SK-N-MC (cell line): ENCODE measurements at regions not wholly inside any gene's neighbourhood (a gene's known extent, or its start where the extent isn't known, plus 50 kb on each side); places are given as distances from the start of the nearest gene placed in this dataset.

ENCODE experiments used
- DNase-seq: peaks from one replicate; pipeline ENCODE4 v3.0.0-alpha.2; 2011; ENCODE audit warnings: low read depth, low spot score
- H3K27ac ChIP-seq: fragments of 200-600 bp; sonication (generic); 2 replicates; pipeline ENCODE4 v1.5.1; 2016; ENCODE audit warnings: mixed run types
- H3K36me3 ChIP-seq: fragments of 200-600 bp; sonication (generic); 2 replicates; pipeline ENCODE4 v1.6.1; 2017; ENCODE audit warnings: antibody characterized with exemption, low read length, mixed read lengths; ENCODE audit not compliant: insufficient read depth
- H3K4me3 ChIP-seq: fragments of 200-600 bp; sonication (generic); 2 replicates; pipeline ENCODE4 v1.5.1; 2016
- H3K9ac ChIP-seq: fragments of 200-600 bp; sonication (generic); 2 replicates; pipeline ENCODE4 v1.8.0; 2017; ENCODE audit warnings: mixed run types, mixed read lengths; ENCODE audit not compliant: insufficient read length
- H3K9me3 ChIP-seq: fragments of 200-600 bp; sonication (generic); 2 replicates; pipeline ENCODE4 v1.6.1; 2017; ENCODE audit warnings: low read depth, mild to moderate bottlenecking, antibody characterized with exemption, low read length, moderate library complexity, mixed read lengths
- EZH2 ChIP-seq: fragments of 200-600 bp; sonication (generic); IDR thresholded peaks from one replicate; pipeline ENCODE4 v1.6.1; 2017; ENCODE audit warnings: antibody characterized with exemption
- FOXP2 ChIP-seq: optimal IDR thresholded peaks from 2 replicates; pipeline ENCODE3; 2011; ENCODE audit warnings: mild to moderate bottlenecking, moderate library complexity; ENCODE audit not compliant: insufficient read depth; ENCODE audit errors: extremely low read length, control extremely low read depth
- POLR2AphosphoS5 ChIP-seq: IDR thresholded peaks from 2 replicates; pipeline ENCODE4 v1.6.1; 2012; ENCODE audit warnings: mild to moderate bottlenecking, low read depth, low read length, borderline replicate concordance

DNA sequence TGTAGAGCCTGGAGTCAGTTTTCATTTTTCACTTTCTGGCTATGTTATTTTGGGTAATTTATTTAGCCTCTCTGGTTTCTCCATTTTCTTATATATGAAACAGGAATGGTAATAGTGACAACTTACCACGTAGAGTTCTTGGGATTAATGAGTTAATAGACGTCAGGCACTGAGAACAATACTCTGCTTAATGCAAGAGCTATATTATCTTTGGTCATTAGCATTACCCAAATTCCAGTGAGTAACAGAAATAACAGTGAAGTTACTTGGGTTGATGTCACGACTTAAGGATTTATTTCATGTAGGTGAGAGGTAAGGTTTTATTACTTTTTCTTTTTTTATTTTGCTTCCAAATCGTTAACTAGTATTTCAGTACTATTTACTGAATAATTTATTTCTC, 601.0 kb upstream of the GCFC2 start:
- Histone ChIP-seq H3K36me3 (no peaks in the 10 kb centered on the region), H3K9ac (no peak overlapping the region), H3K9me3 (no peaks in the 10 kb centered on the region), H3K4me3 (no peak overlapping the region), H3K27ac (no peak overlapping the region)
- TF ChIP-seq FOXP2 (no peak), POLR2AphosphoS5 (no peak), EZH2 (no peak)
- no peak for DNase-seq

DNA sequence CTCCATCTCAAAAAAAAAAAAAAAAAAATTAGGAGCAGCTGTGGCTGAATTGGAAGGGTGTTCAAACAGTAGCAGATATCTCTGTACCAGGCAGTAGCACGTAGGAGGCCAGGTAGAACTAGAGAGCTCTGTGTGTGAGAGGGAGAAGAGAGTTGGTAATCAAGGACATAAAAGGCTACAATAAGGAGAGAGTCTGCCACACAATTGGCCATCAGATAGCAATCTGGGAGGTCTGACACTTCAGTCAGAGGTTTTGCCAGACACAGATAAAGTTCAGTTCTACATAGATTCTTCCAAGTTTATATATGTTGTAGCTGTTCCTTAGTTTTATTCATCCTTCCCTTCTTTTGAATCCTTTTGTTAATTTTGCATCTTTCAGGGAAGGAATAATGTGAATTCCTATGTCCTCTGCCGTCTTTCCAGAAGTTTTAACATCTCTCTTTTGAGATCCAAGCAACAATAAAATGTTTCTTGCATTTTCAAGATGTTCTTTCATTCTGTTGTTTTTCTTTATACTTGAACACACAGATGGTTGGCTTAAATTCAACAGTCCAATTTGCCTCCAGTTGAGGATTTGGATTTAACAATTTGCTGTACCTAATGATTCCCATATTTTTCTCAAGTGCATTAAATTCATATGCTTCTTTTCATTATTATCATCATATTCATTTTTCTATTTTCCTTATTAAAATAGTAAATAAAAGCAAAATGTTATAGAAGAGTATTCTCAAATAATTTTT, 600.3 kb upstream of the GCFC2 start:
- TF ChIP-seq FOXP2 (no peak), POLR2AphosphoS5 (no peak), EZH2 (no peak)

DNA sequence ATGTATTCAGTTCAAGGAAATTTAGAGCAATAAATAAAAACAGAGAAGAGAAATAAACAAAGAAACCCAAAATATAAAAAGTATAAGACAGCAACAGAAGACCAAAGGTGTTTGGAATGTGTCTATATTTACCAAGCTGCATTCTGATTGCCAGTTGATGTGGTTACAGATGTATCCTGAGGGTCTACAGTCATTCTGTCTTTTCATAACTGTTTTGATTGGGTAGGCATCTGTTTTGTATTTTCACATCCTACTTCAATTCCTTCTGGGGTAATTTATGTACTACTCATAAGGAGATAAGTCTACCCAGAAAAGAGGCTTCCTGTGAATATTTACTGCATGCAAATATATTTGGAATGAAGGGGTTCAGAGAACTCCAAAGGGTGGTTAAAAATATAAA, 596.8 kb upstream of the GCFC2 start:
- peak; percentile 51 for DNase-seq
- peak overlapping the region; percentile 4; the same call in 1 of the 2 replicates for H3K27ac ChIP-seq
- TF ChIP-seq EZH2: no peak
- peak; percentile 38; the same call in 1 of the 2 replicates for TF ChIP-seq POLR2AphosphoS5
- no peaks in the 10 kb centered on the region for H3K9me3 ChIP-seq
- no peak overlapping the region for H3K9ac ChIP-seq
- H3K36me3 ChIP-seq: no peaks in the 10 kb centered on the region
- H3K4me3 ChIP-seq: 0 out of 2 replicates have a peak overlapping the region, but pooled peaks have one; percentile 31

More for the DNA sequence above, 600.3 kb upstream of the GCFC2 start:
- H3K9me3 ChIP-seq: no peaks in the 10 kb centered on the region
- H3K36me3 ChIP-seq: no peaks in the 10 kb centered on the region
- no peak overlapping the region for H3K9ac ChIP-seq
- no peak for DNase-seq
- H3K27ac ChIP-seq: no peak overlapping the region
- 0 out of 2 replicates have a peak overlapping the region, but pooled peaks have one; percentile 33 for H3K4me3 ChIP-seq

DNA sequence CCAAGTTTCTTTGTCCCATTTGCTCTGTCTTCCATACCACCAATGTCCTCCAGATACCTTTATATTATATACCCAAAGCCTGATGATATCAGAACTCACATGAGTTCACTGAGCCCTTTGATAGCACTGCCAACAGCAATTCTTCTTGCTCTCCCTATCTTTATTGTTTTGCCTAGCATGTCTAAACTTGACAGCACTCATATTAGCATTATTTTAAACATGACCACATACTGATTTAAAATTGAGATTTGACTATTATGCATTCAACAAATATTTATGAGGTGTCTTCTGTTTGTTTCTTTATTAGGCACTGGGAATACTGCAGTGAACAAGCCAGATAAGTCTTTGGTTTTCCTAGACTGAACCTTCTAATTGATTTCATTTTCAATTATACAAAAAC, 587.3 kb upstream of the GCFC2 start:
- H3K27ac ChIP-seq: no peak overlapping the region
- H3K36me3 ChIP-seq: no peaks in the 10 kb centered on the region
- no peak overlapping the region for H3K9ac ChIP-seq
- no peak for TF ChIP-seq FOXP2
- no peak for TF ChIP-seq POLR2AphosphoS5
- TF ChIP-seq EZH2: no peak
- no peak for DNase-seq
- H3K9me3 ChIP-seq: no peaks in the 10 kb centered on the region
- H3K4me3 ChIP-seq: no peak overlapping the region

DNA sequence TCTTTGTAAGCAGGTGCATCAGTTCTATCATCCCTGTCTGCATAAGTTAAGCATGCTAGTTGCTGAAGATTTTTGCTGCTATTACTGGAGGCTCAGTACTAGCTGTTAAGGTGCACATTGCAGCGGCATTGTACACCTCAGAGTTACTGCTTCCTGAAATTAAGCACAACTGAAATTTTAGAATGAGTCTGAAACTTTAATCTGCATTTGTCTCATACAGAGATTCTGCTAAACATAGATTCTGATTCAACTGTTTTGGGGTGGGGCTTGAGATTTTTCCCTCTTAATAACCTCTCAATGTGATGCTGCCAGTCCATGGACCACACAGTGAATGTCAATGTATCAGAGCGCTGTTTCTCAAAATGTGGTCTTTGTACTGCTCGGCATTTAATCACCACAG, 585.7 kb upstream of the GCFC2 start:
- TF ChIP-seq POLR2AphosphoS5 (no peak), EZH2 (no peak), FOXP2 (no peak)
- Histone ChIP-seq H3K9me3 (no peaks in the 10 kb centered on the region), H3K27ac (no peak overlapping the region), H3K36me3 (no peaks in the 10 kb centered on the region), H3K9ac (no peak overlapping the region), H3K4me3 (no peak overlapping the region)
- DNase-seq: no peak

DNA sequence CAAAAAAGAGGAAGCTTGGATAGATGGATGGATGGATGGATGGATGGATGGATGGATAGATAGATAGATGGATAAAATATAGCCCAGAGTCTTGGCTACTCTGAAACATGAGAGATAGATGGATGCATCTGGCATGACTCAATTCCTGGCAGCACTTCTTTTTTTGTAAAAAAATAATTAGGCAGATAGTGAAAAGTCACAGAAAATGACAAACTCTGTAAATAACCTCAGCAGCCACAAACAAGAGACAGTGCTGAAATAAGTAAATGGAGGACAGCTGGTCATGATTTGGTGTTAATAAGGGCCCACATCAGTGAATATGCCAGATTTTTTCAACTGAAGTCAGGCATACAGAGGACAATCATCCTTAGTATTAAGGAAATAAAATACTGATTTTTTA, 585.0 kb upstream of the GCFC2 start:
- no peak for DNase-seq
- H3K9me3 ChIP-seq: no peaks in the 10 kb centered on the region
- H3K36me3 ChIP-seq: no peaks in the 10 kb centered on the region
- no peak for TF ChIP-seq EZH2
- TF ChIP-seq FOXP2: no peak
- no peak for TF ChIP-seq POLR2AphosphoS5
- H3K27ac ChIP-seq: no peak overlapping the region
- H3K4me3 ChIP-seq: no peak overlapping the region
- no peak overlapping the region for H3K9ac ChIP-seq

DNA sequence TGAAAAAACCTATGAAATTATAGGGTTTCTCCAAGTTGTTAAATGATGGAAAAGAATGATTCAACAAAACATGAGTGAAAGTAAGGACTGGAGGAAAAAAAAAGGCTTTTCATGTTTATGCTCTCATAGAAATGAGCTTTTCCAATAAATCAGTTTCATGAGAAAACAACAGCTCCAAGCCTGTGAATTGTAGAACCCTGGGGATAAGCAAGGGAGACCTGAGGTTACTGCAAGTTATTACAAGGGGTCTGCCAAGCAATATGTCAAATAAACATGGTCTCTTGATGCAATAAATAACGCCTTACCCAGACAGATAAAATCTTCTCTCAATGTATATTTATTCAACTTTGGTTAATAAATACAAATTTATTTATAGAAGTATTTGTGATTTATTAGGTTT, 577.9 kb upstream of the GCFC2 start:
- H3K4me3 ChIP-seq: no peak overlapping the region
- no peaks in the 10 kb centered on the region for H3K36me3 ChIP-seq
- H3K27ac ChIP-seq: no peak overlapping the region
- no peak overlapping the region for H3K9ac ChIP-seq
- no peaks in the 10 kb centered on the region for H3K9me3 ChIP-seq
- TF ChIP-seq POLR2AphosphoS5: no peak
- no peak for TF ChIP-seq FOXP2
- no peak for TF ChIP-seq EZH2
- no peak for DNase-seq

DNA sequence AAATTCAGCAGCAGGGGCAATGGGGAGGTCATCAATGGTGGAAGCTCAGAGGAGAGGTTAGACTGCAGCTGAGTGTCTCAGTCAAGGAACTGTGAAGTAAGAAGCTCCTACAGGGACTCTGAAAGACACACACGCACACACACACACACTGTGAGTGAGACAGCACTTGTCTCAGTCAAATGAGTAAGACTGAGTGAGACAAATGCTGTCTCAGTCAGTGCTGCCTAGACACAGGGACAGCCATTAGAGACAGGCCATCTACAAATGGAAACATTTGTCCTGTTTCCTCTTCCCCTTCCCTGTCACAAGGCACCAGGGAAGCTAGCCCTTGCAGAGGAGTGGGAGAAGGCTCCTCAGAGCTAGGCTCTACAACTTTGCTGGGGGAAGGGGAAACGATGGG, 577.4 kb upstream of the GCFC2 start:
- Histone ChIP-seq H3K27ac (no peak overlapping the region), H3K9me3 (no peaks in the 10 kb centered on the region), H3K4me3 (no peak overlapping the region), H3K36me3 (no peaks in the 10 kb centered on the region), H3K9ac (no peak overlapping the region)
- TF ChIP-seq EZH2: no peak
- no peak for TF ChIP-seq POLR2AphosphoS5
- no peak for TF ChIP-seq FOXP2
- DNase-seq: no peak

DNA sequence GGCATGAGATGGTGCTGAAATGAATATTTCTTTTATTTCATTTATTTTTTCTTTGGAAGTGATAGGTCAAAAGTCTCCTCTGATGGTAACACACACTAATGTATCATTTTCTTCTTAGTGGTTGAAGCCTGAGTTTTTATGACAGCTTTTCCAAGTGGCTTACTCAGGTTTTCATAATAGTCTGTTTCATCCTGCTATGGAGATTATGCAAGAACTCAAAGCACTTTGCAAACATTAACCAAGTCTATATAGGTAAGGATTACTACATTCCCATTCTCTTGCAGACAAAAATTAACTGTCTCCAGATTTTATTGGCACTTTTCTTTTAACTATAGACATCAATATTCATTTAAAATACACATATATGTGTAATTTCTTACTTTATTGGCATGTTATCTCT, 572.6 kb upstream of the GCFC2 start:
- TF ChIP-seq FOXP2 (no peak), POLR2AphosphoS5 (no peak), EZH2 (no peak)
- no peak overlapping the region for H3K27ac ChIP-seq
- no peak for DNase-seq

More for the DNA sequence above, 572.6 kb upstream of the GCFC2 start:
- Histone ChIP-seq H3K4me3 (no peak overlapping the region), H3K9me3 (no peaks in the 10 kb centered on the region), H3K36me3 (no peaks in the 10 kb centered on the region), H3K9ac (no peak overlapping the region)
